Endothelial cell of umbilical vein (primary cell): ENCODE measurements at regions not wholly inside any gene's neighbourhood (a gene's known extent, or its start where the extent isn't known, plus 50 kb on each side); places are given as distances from the start of the nearest gene placed in this dataset.

Experiments
- BruUV-seq: library from RNA; stranded (reverse); fragments of 400-500 nt; replicated peaks from 2 replicates; lab custom pipeline; 2021; lab: Mats Ljungman, UMichigan
- CTCF ChIA-PET: fragments of 300-600, 350-600 bp; sonication (Branson Sonifier 250); formaldehyde crosslinking; loops from one replicate; lab custom pipeline; 2021; ENCODE audit warnings: antibody characterized with exemption, inconsistent platforms; lab: Charles Lee
- POLR2A ChIA-PET: fragments of 300-600, 350-600 bp; sonication (Branson Sonifier 250); formaldehyde crosslinking; loops from one replicate; lab custom pipeline; 2021; ENCODE audit warnings: antibody characterized with exemption, inconsistent platforms; lab: Charles Lee
- DNase-seq: peaks from one replicate; pipeline ENCODE4 v3.0.0-alpha.2; 2011; ENCODE audit warnings: low read depth, low spot score
- FAIRE-seq: peaks from 2 replicates; lab custom pipeline; 2011; peaks lifted over from hg19 to GRCh38; lab: Jason Lieb, UNC
- H2AFZ ChIP-seq: 2 replicates; pipeline ENCODE4 v1.6.0; 2012; ENCODE audit warnings: low read depth, low read length, control low read depth, inconsistent platforms
- H3K27ac ChIP-seq: 2 replicates; pipeline ENCODE4 v1.5.1; 2011; ENCODE audit warnings: low read depth, mild to moderate bottlenecking, control low read depth, low read length, moderate library complexity; ENCODE audit not compliant: insufficient read depth
- H3K27me3 ChIP-seq, 2 experiments: 2 replicates each; pipeline versions ENCODE4 v1.6.0 to v1.6.1; 2011; ENCODE audit warnings: low read length in 2 of 2, mixed read lengths in 1 of 2; ENCODE audit not compliant: control insufficient read depth in 2 of 2, insufficient read depth in 2 of 2
- H3K36me3 ChIP-seq, 2 experiments: 2 replicates in 1 of 2; 3 replicates in 1 of 2; pipeline ENCODE4 v1.5.1; 2011; ENCODE audit warnings: low read length in 2 of 2, mild to moderate bottlenecking in 1 of 2, moderate library complexity in 1 of 2; ENCODE audit not compliant: control insufficient read depth in 2 of 2, insufficient read depth in 2 of 2; ENCODE audit errors: extremely low read depth in 1 of 2
- H3K4me1 ChIP-seq: 3 replicates; pipeline ENCODE4 v1.5.1; 2011; ENCODE audit warnings: mild to moderate bottlenecking, low read length; ENCODE audit not compliant: control insufficient read depth, insufficient read depth; ENCODE audit errors: extremely low read depth
- H3K4me2 ChIP-seq: 2 replicates; pipeline ENCODE4 v1.6.1; 2011; ENCODE audit warnings: low read length, control low read depth, mixed read lengths; ENCODE audit not compliant: insufficient read depth
- H3K4me3 ChIP-seq, 3 experiments: fragments of 200-600 bp in 1 of 3; sonication (generic), shearing (Covaris generic) in 1 of 3; replicated peaks in 1 of 3; 2 replicates each; pipeline ENCODE4 v1.5.1; 2011 to 2016; ENCODE audit warnings: control low read depth in 3 of 3, low read length in 3 of 3, mild to moderate bottlenecking in 2 of 3, inconsistent platforms in 1 of 3, low read depth in 1 of 3, moderate library complexity in 1 of 3; ENCODE audit not compliant: insufficient read depth in 1 of 3
- H3K79me2 ChIP-seq: 2 replicates; pipeline ENCODE4 v1.6.0; 2012; ENCODE audit warnings: low read length, inconsistent platforms; ENCODE audit not compliant: control insufficient read depth, insufficient read depth
- H3K9ac ChIP-seq: replicated peaks from 2 replicates; pipeline ENCODE3; 2011; ENCODE audit warnings: low read length, control low read depth; ENCODE audit not compliant: insufficient read depth; ENCODE audit errors: extremely low read depth
- H3K9me1 ChIP-seq: replicated peaks from 3 replicates; pipeline ENCODE4 v1.6.0; 2011; ENCODE audit warnings: mild to moderate bottlenecking, low read length; ENCODE audit not compliant: control insufficient read depth, insufficient read depth; ENCODE audit errors: extremely low read depth
- H3K9me3 ChIP-seq: replicated peaks from 2 replicates; pipeline ENCODE4 v1.5.1; 2012; ENCODE audit warnings: low read length, inconsistent platforms; ENCODE audit not compliant: control insufficient read depth, insufficient read depth
- H4K20me1 ChIP-seq: replicated peaks from 2 replicates; pipeline ENCODE3; 2011; ENCODE audit warnings: mild to moderate bottlenecking, low read length; ENCODE audit not compliant: control insufficient read depth, insufficient read depth; ENCODE audit errors: extremely low read depth
- EZH2 ChIP-seq: IDR thresholded peaks from 2 replicates; pipeline ENCODE4 v1.6.1; 2012; ENCODE audit warnings: borderline replicate concordance, low read depth, mild to moderate bottlenecking, moderate library complexity, low read length, inconsistent platforms; ENCODE audit not compliant: severe bottlenecking
- FOS ChIP-seq: IDR thresholded peaks from 2 replicates; pipeline ENCODE4 v1.6.1; 2011; ENCODE audit warnings: mild to moderate bottlenecking, low read length, moderate library complexity, borderline replicate concordance; ENCODE audit not compliant: insufficient read depth
- GATA2 ChIP-seq: IDR thresholded peaks from 2 replicates; pipeline ENCODE4 v1.7.0; 2011; ENCODE audit warnings: low read depth, mild to moderate bottlenecking, moderate library complexity, mixed read lengths, low read length; ENCODE audit not compliant: insufficient read length, insufficient read depth
- JUN ChIP-seq: IDR thresholded peaks from 2 replicates; pipeline ENCODE4 v1.6.1; 2011; ENCODE audit warnings: borderline replicate concordance, low read depth; ENCODE audit not compliant: insufficient read length, insufficient read depth
- MYC ChIP-seq: IDR thresholded peaks from one replicate; pipeline ENCODE4 v1.6.1; 2011; ENCODE audit warnings: mild to moderate bottlenecking, low read depth, low read length
- POLR2A ChIP-seq: IDR thresholded peaks from 2 replicates; pipeline ENCODE4 v1.6.1; 2012; ENCODE audit warnings: low read depth, mild to moderate bottlenecking, control low read depth, low read length
- POLR2AphosphoS5 ChIP-seq: IDR thresholded peaks from 2 replicates; pipeline ENCODE4 v1.6.1; 2012; ENCODE audit warnings: low read depth, mild to moderate bottlenecking, control low read depth, low read length, moderate library complexity; ENCODE audit not compliant: insufficient read depth
- dilution Hi-C: fragments of 300-500 bp; cut with MboI; formaldehyde crosslinking; loops from one replicate; pipeline ENCODE4 v1.15.0; 2019; ENCODE audit warnings: low sequenced_read_pairs; ENCODE audit not compliant: extremely low pct_ligation_motif_present
- intact Hi-C: fragments of 100-400 bp; cut with micrococcal nuclease; formaldehyde crosslinking; loops from one replicate; pipeline ENCODE4 v1.10.0; 2022
- TF ChIP-seq, protein P1 (sequence below): IDR thresholded peaks from 2 replicates; pipeline ENCODE4 v1.6.1; 2011; ENCODE audit not compliant: insufficient read depth, insufficient read length
- TF ChIP-seq, protein P2 (sequence below), 2 donors: IDR thresholded peaks; 1 replicate in 1 of 2; 2 replicates in 1 of 2; pipeline ENCODE4 v1.5.1; 2011; ENCODE audit warnings: low read length in 2 of 2, mild to moderate bottlenecking in 2 of 2, moderate library complexity in 2 of 2, control low read depth in 1 of 2, inconsistent platforms in 1 of 2, low read depth in 1 of 2; ENCODE audit not compliant: insufficient read depth in 1 of 2; ENCODE audit errors: extremely low read depth in 1 of 2

DNA sequence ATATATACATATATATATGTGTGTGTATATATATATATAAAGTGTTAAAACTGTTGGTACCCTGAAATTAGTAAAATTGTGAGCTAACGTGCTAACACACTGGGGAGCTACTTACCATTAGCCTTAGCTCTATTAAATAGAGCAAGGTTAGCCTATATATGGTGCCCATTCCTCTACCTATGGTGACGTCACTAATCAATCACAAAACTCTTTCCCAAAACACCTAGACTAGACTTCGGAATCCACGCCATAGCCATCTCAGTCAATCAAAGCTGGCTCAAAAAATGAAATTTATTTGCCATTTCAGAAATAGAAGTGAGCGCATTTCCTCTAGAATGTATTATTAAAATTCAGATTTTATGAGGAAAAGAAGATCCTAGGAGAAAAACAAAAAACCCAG, 229.0 kb upstream of the TENM3 start:
- no TSS peak for BruUV-seq
- H3K27ac ChIP-seq: no peak overlapping the region
- no peaks in the 10 kb centered on the region for H3K36me3 ChIP-seq
- no peaks in the 10 kb centered on the region for H3K4me1 ChIP-seq
- CTCF ChIA-PET: no interaction called here
- no peak for DNase-seq
- H3K4me3 ChIP-seq: no peak overlapping the region
- H3K27me3 ChIP-seq: no peaks in the 10 kb centered on the region
- peaks cover 5% of the 10 kb centered on the region for H3K9me3 ChIP-seq
- no peaks in the 10 kb centered on the region for H3K9me1 ChIP-seq
- POLR2A ChIA-PET: no interaction called here
- no peaks in the 10 kb centered on the region for H4K20me1 ChIP-seq
- H3K79me2 ChIP-seq: no peaks in the 10 kb centered on the region
- no peak overlapping the region for H3K9ac ChIP-seq
- TF ChIP-seq JUN: no peak
- no peak for TF ChIP-seq MYC
- TF ChIP-seq EZH2: no peak
- TF ChIP-seq POLR2AphosphoS5: no peak
- no peak overlapping the region for H3K4me2 ChIP-seq
- intact Hi-C loops: no loop called here
- no peak for FAIRE-seq
- H2AFZ ChIP-seq: no peak overlapping the region
- dilution Hi-C loops: no loop called here

DNA sequence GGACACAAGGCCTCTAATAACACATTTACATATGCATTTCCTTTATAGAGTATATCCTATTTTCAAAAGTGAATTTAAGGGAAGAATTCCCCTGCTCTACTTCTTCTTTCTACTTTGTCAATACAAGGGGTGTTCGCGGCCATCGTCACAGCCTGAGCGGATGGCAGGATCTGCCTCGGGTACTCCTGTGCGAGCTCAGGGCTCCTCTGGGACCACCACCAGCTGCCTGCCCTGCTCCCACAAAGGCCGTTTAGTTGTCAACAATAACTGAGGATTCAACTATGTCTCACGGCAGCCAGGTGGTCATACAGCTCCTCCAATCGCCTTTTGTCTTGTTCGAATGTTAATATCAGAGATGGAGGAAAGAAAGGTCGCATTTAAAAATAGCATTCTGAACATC, 228.2 kb upstream of the TENM3 start:
- POLR2A ChIA-PET: no interaction called here
- intact Hi-C loops: no loop called here
- Histone ChIP-seq H3K9me3 (peaks cover 5% of the 10 kb centered on the region), H3K4me3 (no peak overlapping the region), H3K79me2 (no peaks in the 10 kb centered on the region), H2AFZ (no peak overlapping the region), H3K4me1 (no peaks in the 10 kb centered on the region), H3K9ac (no peak overlapping the region), H3K27ac (no peak overlapping the region), H3K4me2 (no peak overlapping the region), H3K36me3 (no peaks in the 10 kb centered on the region), H3K27me3 (no peaks in the 10 kb centered on the region), H3K9me1 (no peaks in the 10 kb centered on the region), H4K20me1 (no peaks in the 10 kb centered on the region)
- TF ChIP-seq, protein P1, sequence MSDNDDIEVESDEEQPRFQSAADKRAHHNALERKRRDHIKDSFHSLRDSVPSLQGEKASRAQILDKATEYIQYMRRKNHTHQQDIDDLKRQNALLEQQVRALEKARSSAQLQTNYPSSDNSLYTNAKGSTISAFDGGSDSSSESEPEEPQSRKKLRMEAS: no peak
- TF ChIP-seq GATA2 (no peak), MYC (no peak), POLR2A (no peak), FOS (no peak), EZH2 (no peak), JUN (no peak), POLR2AphosphoS5 (no peak)
- TF ChIP-seq, protein P2, sequence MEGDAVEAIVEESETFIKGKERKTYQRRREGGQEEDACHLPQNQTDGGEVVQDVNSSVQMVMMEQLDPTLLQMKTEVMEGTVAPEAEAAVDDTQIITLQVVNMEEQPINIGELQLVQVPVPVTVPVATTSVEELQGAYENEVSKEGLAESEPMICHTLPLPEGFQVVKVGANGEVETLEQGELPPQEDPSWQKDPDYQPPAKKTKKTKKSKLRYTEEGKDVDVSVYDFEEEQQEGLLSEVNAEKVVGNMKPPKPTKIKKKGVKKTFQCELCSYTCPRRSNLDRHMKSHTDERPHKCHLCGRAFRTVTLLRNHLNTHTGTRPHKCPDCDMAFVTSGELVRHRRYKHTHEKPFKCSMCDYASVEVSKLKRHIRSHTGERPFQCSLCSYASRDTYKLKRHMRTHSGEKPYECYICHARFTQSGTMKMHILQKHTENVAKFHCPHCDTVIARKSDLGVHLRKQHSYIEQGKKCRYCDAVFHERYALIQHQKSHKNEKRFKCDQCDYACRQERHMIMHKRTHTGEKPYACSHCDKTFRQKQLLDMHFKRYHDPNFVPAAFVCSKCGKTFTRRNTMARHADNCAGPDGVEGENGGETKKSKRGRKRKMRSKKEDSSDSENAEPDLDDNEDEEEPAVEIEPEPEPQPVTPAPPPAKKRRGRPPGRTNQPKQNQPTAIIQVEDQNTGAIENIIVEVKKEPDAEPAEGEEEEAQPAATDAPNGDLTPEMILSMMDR (IDR thresholded peaks at IDR 0.05; ENCODE audit: extremely low read depth in 1 of 2, insufficient read depth in 1 of 2, low read depth in 1 of 2, low read length in 2 of 2): no peak
- CTCF ChIA-PET: no interaction called here
- DNase-seq: no peak
- FAIRE-seq: no peak
- dilution Hi-C loops: no loop called here
- BruUV-seq: no TSS peak
